ENCODE measurements at regions not wholly inside any gene's neighbourhood (a gene's known extent, or its start where the extent isn't known, plus 50 kb on each side); places are given as distances from the start of the nearest gene placed in this dataset.

DNA sequence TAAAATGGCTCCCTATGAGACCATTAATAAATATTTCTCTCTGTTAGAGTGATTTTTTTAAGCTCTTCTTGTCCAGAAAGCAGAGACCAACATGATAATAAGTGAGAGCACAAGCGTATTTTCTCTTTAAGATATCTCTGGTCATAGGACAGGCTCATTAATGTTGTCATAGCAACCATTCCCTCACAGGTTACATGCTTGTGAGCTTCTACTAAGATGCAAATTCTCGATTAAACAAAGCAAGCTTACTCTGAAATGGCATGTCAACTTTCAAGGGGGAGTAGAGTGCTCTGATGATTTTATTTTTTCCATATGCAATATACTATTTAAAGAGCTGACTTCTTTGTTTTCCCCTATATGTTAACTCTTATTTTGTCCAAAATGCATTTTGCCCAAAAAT lies 487.2 kb upstream of the LCORL start:
- DNase-seq (ENCODE audit: low spot score in 2 of 2): no peak
- Mint-ChIP-seq H3K36me3 (no peaks in the 10 kb centered on the region), H3K4me1 (no peaks in the 10 kb centered on the region), H3K27me3 (no peaks in the 10 kb centered on the region), H3K9me3 (no peaks in the 10 kb centered on the region), H3K4me3 (no peak overlapping the region), H3K27ac (no peak overlapping the region)
- no peak for ATAC-seq (ENCODE audit: low read depth)

- ATAC-seq (ENCODE audit: low read depth): no peak
- no peaks in the 10 kb centered on the region for H3K27me3 Mint-ChIP-seq
- no peak overlapping the region for H3K4me3 Mint-ChIP-seq
- H3K36me3 Mint-ChIP-seq: no peaks in the 10 kb centered on the region
- no peak for DNase-seq (ENCODE audit: low spot score in 2 of 2)
- no peak overlapping the region for H3K27ac Mint-ChIP-seq
- no peaks in the 10 kb centered on the region for H3K9me3 Mint-ChIP-seq
- no peaks in the 10 kb centered on the region for H3K4me1 Mint-ChIP-seq
Observed at GRCh38 chr4:18480928-18481327, 459.4 kb upstream of the LCORL start.

GRCh38 chr4:18480342-18480741 lies 458.8 kb upstream of the LCORL start:
- no peak overlapping the region for H3K4me3 Mint-ChIP-seq
- ATAC-seq (ENCODE audit: low read depth) (no peak), DNase-seq (ENCODE audit: low spot score in 2 of 2) (no peak)
- no peaks in the 10 kb centered on the region for H3K27me3 Mint-ChIP-seq
- peaks cover 2% of the 10 kb centered on the region for H3K9me3 Mint-ChIP-seq
- H3K4me1 Mint-ChIP-seq: no peaks in the 10 kb centered on the region
- H3K36me3 Mint-ChIP-seq: no peaks in the 10 kb centered on the region
- H3K27ac Mint-ChIP-seq: no peak overlapping the region

GRCh38 chr4:18479825-18480224 lies 458.3 kb upstream of the LCORL start:
- H3K36me3 Mint-ChIP-seq: no peaks in the 10 kb centered on the region
- no peak for DNase-seq (ENCODE audit: low spot score in 2 of 2)
- H3K4me3 Mint-ChIP-seq: no peak overlapping the region
- ATAC-seq (ENCODE audit: low read depth): no peak
- no peaks in the 10 kb centered on the region for H3K27me3 Mint-ChIP-seq
- no peaks in the 10 kb centered on the region for H3K4me1 Mint-ChIP-seq
- peaks cover 2% of the 10 kb centered on the region for H3K9me3 Mint-ChIP-seq
- H3K27ac Mint-ChIP-seq: no peak overlapping the region

- H3K4me1 Mint-ChIP-seq: no peaks in the 10 kb centered on the region
- ATAC-seq (ENCODE audit: low read depth) (no peak), DNase-seq (ENCODE audit: low spot score in 2 of 2) (no peak)
- peaks cover 4% of the 10 kb centered on the region for H3K27me3 Mint-ChIP-seq
- H3K36me3 Mint-ChIP-seq: no peaks in the 10 kb centered on the region
- H3K9me3 Mint-ChIP-seq: peaks cover 3% of the 10 kb centered on the region
- H3K27ac Mint-ChIP-seq: no peak overlapping the region
- H3K4me3 Mint-ChIP-seq: no peak overlapping the region
Observed at GRCh38 chr4:18463987-18464559, 442.5 kb upstream of the LCORL start.

- H3K9me3 Mint-ChIP-seq: peaks cover 1% of the 10 kb centered on the region
- ATAC-seq (ENCODE audit: low read depth): no peak
- H3K27ac Mint-ChIP-seq: no peak overlapping the region
- no peaks in the 10 kb centered on the region for H3K36me3 Mint-ChIP-seq
- no peak overlapping the region for H3K4me3 Mint-ChIP-seq
- H3K27me3 Mint-ChIP-seq: peaks cover 3% of the 10 kb centered on the region
- DNase-seq (ENCODE audit: low spot score in 2 of 2): no peak
- no peaks in the 10 kb centered on the region for H3K4me1 Mint-ChIP-seq
Observed at GRCh38 chr4:18458465-18458864, 436.9 kb upstream of the LCORL start.

DNA sequence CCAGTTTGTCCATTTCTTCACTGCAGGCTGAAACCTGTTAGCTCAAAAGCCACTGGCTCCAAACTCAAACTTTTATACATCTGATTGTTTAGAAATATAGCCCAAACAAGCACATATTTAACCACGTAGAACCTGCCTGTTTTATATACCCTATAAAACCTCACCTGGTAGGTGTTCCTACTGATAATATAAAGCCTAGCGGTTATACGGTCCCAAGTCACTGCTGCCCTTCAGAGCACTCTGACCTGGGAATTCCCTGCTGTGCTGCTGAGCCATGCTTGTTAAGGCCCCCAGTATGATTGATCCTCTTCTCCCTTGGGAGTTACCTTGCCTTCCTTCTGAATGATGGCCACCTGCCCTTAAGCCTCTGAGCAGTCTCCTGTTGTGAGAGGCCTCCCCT lies 432.8 kb upstream of the LCORL start:
- no peaks in the 10 kb centered on the region for H3K9me3 Mint-ChIP-seq

GRCh38 chr4:18445110-18445509 lies 423.6 kb upstream of the LCORL start:
- ATAC-seq (ENCODE audit: low read depth) (no peak), DNase-seq (ENCODE audit: low spot score in 2 of 2) (no peak)
- Mint-ChIP-seq H3K27ac (no peak overlapping the region), H3K27me3 (no peaks in the 10 kb centered on the region), H3K36me3 (no peaks in the 10 kb centered on the region), H3K4me3 (no peak overlapping the region), H3K9me3 (peaks cover 12% of the 10 kb centered on the region), H3K4me1 (no peaks in the 10 kb centered on the region)

More for the DNA sequence above, 432.8 kb upstream of the LCORL start:
- ATAC-seq (ENCODE audit: low read depth): no peak
- no peaks in the 10 kb centered on the region for H3K36me3 Mint-ChIP-seq
- H3K27ac Mint-ChIP-seq: no peak overlapping the region
- no peak for DNase-seq (ENCODE audit: low spot score in 2 of 2)
- no peak overlapping the region for H3K4me3 Mint-ChIP-seq
- peaks cover 1% of the 10 kb centered on the region for H3K27me3 Mint-ChIP-seq
- no peaks in the 10 kb centered on the region for H3K4me1 Mint-ChIP-seq

GRCh38 chr4:18444206-18444605 lies 422.7 kb upstream of the LCORL start:
- Mint-ChIP-seq H3K27me3 (no peaks in the 10 kb centered on the region), H3K4me1 (no peaks in the 10 kb centered on the region), H3K4me3 (no peak overlapping the region), H3K27ac (no peak overlapping the region), H3K36me3 (no peaks in the 10 kb centered on the region), H3K9me3 (peaks cover 12% of the 10 kb centered on the region)
- ATAC-seq (ENCODE audit: low read depth) (no peak), DNase-seq (ENCODE audit: low spot score in 2 of 2) (no peak)

DNA sequence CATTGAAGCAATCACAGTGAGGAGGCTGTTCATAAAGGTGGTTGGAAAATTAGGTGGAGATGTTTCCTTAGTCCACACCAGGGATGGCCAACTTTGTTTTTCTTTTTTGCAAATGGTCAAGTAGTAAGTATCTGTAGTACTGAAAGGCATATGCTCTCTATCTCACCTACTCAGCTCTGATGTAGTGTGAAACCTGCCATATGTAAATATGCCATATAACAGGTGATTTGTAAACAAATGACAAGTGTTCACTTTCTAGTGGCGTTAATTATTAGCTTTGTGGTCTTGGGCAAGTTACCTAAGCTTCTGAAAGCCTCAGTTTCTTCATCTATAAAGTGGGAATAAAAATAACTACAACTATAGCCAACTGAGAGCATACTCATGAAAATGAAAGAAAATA lies 421.4 kb upstream of the LCORL start:
- Mint-ChIP-seq H3K36me3 (no peaks in the 10 kb centered on the region), H3K27me3 (no peaks in the 10 kb centered on the region)

GRCh38 chr4:18441676-18442075 lies 420.1 kb upstream of the LCORL start:
- peaks cover 11% of the 10 kb centered on the region for H3K9me3 Mint-ChIP-seq
- ATAC-seq (ENCODE audit: low read depth): no peak
- no peaks in the 10 kb centered on the region for H3K4me1 Mint-ChIP-seq
- DNase-seq (ENCODE audit: low spot score in 2 of 2): no peak
- H3K36me3 Mint-ChIP-seq: no peaks in the 10 kb centered on the region
- H3K27me3 Mint-ChIP-seq: no peaks in the 10 kb centered on the region
- no peak overlapping the region for H3K27ac Mint-ChIP-seq
- no peak overlapping the region for H3K4me3 Mint-ChIP-seq

More for the DNA sequence above, 421.4 kb upstream of the LCORL start:
- ATAC-seq (ENCODE audit: low read depth): no peak
- peaks cover 12% of the 10 kb centered on the region for H3K9me3 Mint-ChIP-seq
- no peaks in the 10 kb centered on the region for H3K4me1 Mint-ChIP-seq
- H3K4me3 Mint-ChIP-seq: no peak overlapping the region
- DNase-seq (ENCODE audit: low spot score in 2 of 2): no peak
- H3K27ac Mint-ChIP-seq: no peak overlapping the region

GRCh38 chr4:18441203-18441590 lies 419.6 kb upstream of the LCORL start:
- Mint-ChIP-seq H3K27ac (no peak overlapping the region), H3K36me3 (no peaks in the 10 kb centered on the region), H3K27me3 (no peaks in the 10 kb centered on the region), H3K4me3 (no peak overlapping the region), H3K4me1 (no peaks in the 10 kb centered on the region), H3K9me3 (peaks cover 11% of the 10 kb centered on the region)
- DNase-seq (ENCODE audit: low spot score in 2 of 2): no peak
- no peak for ATAC-seq (ENCODE audit: low read depth)

DNA sequence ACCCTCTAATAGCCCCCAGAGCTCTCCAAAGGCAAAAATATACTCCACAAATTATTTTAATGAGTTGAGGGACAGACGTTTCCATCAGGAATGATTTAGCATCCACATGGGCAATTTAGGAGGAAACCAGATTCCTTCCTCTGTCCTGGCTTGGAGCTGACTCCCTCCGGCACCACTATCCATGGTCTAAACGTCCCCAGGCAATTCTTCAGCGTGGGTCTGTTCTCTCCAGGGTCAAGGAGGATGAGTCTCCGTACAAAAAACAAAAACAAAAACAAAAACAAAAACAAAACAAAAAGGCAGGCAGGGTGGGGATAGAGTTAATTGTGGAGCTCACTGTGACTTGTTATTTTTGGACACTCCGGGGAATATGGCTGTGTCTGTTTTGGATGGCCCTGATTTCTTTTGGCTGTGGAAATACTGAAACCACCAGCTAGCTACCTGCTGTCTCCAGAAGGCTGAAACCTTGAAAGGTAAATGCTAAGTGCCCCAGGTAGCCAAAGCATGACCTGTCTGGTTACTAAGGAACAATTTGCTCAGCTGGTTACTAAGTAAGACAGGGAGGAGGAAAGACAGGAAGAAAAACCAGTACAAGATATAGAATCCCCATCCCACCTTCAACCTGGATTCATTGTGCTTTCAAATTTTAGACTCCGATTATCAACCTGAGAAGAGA lies 419.1 kb upstream of the LCORL start:
- ATAC-seq (ENCODE audit: low read depth): no peak
- no peak overlapping the region for H3K27ac Mint-ChIP-seq
- H3K4me1 Mint-ChIP-seq: no peaks in the 10 kb centered on the region
- H3K27me3 Mint-ChIP-seq: no peaks in the 10 kb centered on the region
- no peaks in the 10 kb centered on the region for H3K36me3 Mint-ChIP-seq
- no peak for DNase-seq (ENCODE audit: low spot score in 2 of 2)
- H3K4me3 Mint-ChIP-seq: no peak overlapping the region
- H3K9me3 Mint-ChIP-seq: peaks cover 10% of the 10 kb centered on the region

GRCh38 chr4:18439311-18439710 lies 417.8 kb upstream of the LCORL start:
- peaks cover 3% of the 10 kb centered on the region for H3K9me3 Mint-ChIP-seq
- no peaks in the 10 kb centered on the region for H3K27me3 Mint-ChIP-seq
- DNase-seq (ENCODE audit: low spot score in 2 of 2) (no peak), ATAC-seq (ENCODE audit: low read depth) (no peak)
- no peak overlapping the region for H3K27ac Mint-ChIP-seq
- no peak overlapping the region for H3K4me3 Mint-ChIP-seq
- H3K4me1 Mint-ChIP-seq: no peaks in the 10 kb centered on the region
- no peaks in the 10 kb centered on the region for H3K36me3 Mint-ChIP-seq

GRCh38 chr4:18435781-18436180 lies 414.2 kb upstream of the LCORL start:
- no peaks in the 10 kb centered on the region for H3K36me3 Mint-ChIP-seq
- H3K27me3 Mint-ChIP-seq: no peaks in the 10 kb centered on the region
- no peak overlapping the region for H3K27ac Mint-ChIP-seq
- no peaks in the 10 kb centered on the region for H3K4me1 Mint-ChIP-seq
- no peak for DNase-seq (ENCODE audit: low spot score in 2 of 2)
- H3K4me3 Mint-ChIP-seq: no peak overlapping the region
- ATAC-seq (ENCODE audit: low read depth): no peak
- H3K9me3 Mint-ChIP-seq: no peaks in the 10 kb centered on the region
